Stomach (tissue), 8 donors: ENCODE measurements at regions not wholly inside any gene's neighbourhood (a gene's known extent, or its start where the extent isn't known, plus 50 kb on each side); places are given as distances from the start of the nearest gene placed in this dataset.

Source experiments
- DNase-seq, 2 donors: peaks; one replicate each; pipeline versions ENCODE4 v3.0.0 to v3.0.0-alpha.2; 2013 to 2019
- H3K27ac ChIP-seq, 5 donors: fragments of 200-600 bp in 4 of 5; sonication (generic) in 4 of 5; one replicate each; pipeline ENCODE4 v1.5.1; 2013 to 2019; ENCODE audit warnings: mild to moderate bottlenecking in 1 of 5, moderate library complexity in 1 of 5
- H3K27me3 ChIP-seq, 3 donors: fragments of 200-600 bp; sonication (generic); one replicate each; pipeline ENCODE4 v1.5.1; 2017 to 2019; ENCODE audit warnings: mixed run types in 1 of 3
- H3K36me3 ChIP-seq, 4 donors: fragments of 200-600 bp; sonication (generic); 1 replicate in 3 of 4; 2 replicates in 1 of 4; pipeline ENCODE4 v1.5.1; 2016 to 2019
- H3K4me1 ChIP-seq, 4 donors: fragments of 200-600 bp; sonication (generic); one replicate each; pipeline ENCODE4 v1.5.1; 2016 to 2019
- H3K4me3 ChIP-seq, 4 donors: fragments of 200-600 bp; sonication (generic) in 3 of 4; one replicate each; pipeline ENCODE4 v1.5.1; 2016 to 2019; ENCODE audit warnings: mild to moderate bottlenecking in 1 of 4
- H3K9me3 ChIP-seq, 4 donors: fragments of 200-600 bp; sonication (generic); one replicate each; pipeline ENCODE4 v1.5.1; 2016 to 2019
- EP300 ChIP-seq: sonication (generic); formaldehyde crosslinking; IDR thresholded peaks from one replicate; pipeline ENCODE4 v1.6.1; 2017; ENCODE audit warnings: antibody characterized with exemption
- POLR2A ChIP-seq, 4 donors: fragments of 450-650 bp; IDR thresholded peaks; one replicate each; pipeline ENCODE4 v1.6.1; 2016; ENCODE audit warnings: antibody characterized with exemption in 4 of 4, control low read depth in 2 of 4, mild to moderate bottlenecking in 1 of 4, moderate library complexity in 1 of 4
- POLR2AphosphoS5 ChIP-seq, 3 donors: sonication (generic); formaldehyde crosslinking; IDR thresholded peaks; one replicate each; pipeline ENCODE4 v1.6.1; 2016; ENCODE audit warnings: antibody characterized with exemption in 3 of 3
- WGBS, 5 donors: extraction: QIAGEN DNeasy Blood & Tissue Kit in 3 of 5; methylation state at CpG; one replicate each; pipeline versions ENCODE4 v1.1.5 to v1.1.7; 2013 to 2018; 5-methylcytosine and 5-hydroxymethylcytosine counted together
- intact Hi-C: fragments of 100-400 bp; cut with DNase I; formaldehyde crosslinking; loops from one replicate; pipeline ENCODE4 v1.15.1; 2023; ENCODE audit warnings: low total_unique reads
- TF ChIP-seq, protein P1 (sequence below), 7 experiments: fragments of 450-650 bp in 4 of 7; fragments of 200-600 bp in 3 of 7; sonication (generic) in 3 of 7; IDR thresholded peaks; one replicate each; pipeline ENCODE4 v1.5.1; 2016 to 2019; ENCODE audit warnings: antibody characterized with exemption in 7 of 7, control low read depth in 2 of 7, mild to moderate bottlenecking in 1 of 7
- donor health status: healthy with polysubstance abuse.
- donor health status: Bipolar disorder and iron deficiency.
- donor health status: healthy.

DNA sequence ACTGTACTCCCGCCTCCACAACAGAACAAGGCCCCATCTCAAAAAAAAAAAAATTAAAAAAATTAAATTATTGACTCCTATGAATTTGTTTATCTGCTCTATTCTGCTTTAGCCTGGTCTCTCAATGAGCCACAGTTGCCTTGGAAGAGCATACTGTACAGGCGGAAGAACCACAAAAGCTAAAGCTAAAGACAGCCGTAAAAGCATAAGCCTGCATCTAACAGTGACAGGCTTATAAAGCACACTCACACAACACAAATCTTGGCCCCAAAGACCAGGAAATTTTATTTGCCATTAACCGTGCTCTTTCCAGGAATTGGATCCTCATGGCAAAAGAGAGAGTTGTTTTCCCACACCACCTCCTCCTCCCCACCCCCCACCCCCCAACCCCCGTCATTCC is 53.5 kb upstream of the KLF3 start:
- H3K27ac ChIP-seq = peak overlapping the region; percentile 34 to 68 (median 58)
- intact Hi-C loops = no loop called here
- H3K36me3 ChIP-seq = no peaks in the 10 kb centered on the region
- TF ChIP-seq, protein P1, sequence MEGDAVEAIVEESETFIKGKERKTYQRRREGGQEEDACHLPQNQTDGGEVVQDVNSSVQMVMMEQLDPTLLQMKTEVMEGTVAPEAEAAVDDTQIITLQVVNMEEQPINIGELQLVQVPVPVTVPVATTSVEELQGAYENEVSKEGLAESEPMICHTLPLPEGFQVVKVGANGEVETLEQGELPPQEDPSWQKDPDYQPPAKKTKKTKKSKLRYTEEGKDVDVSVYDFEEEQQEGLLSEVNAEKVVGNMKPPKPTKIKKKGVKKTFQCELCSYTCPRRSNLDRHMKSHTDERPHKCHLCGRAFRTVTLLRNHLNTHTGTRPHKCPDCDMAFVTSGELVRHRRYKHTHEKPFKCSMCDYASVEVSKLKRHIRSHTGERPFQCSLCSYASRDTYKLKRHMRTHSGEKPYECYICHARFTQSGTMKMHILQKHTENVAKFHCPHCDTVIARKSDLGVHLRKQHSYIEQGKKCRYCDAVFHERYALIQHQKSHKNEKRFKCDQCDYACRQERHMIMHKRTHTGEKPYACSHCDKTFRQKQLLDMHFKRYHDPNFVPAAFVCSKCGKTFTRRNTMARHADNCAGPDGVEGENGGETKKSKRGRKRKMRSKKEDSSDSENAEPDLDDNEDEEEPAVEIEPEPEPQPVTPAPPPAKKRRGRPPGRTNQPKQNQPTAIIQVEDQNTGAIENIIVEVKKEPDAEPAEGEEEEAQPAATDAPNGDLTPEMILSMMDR (IDR thresholded peaks at IDR 0.05) = no peak
- no peak for TF ChIP-seq EP300
- TF ChIP-seq POLR2A (IDR thresholded peaks at IDR 0.05) = no peak
- TF ChIP-seq POLR2AphosphoS5 (IDR thresholded peaks at IDR 0.05) = no peak
- peak overlapping the region in 1 of 4 donors; percentile 18 for H3K4me3 ChIP-seq
- no peak for DNase-seq
- peaks cover 27 to 68% (median 48%) of the 10 kb centered on the region in 4 donors for H3K4me1 ChIP-seq
- H3K27me3 ChIP-seq = no peaks in the 10 kb centered on the region
- WGBS, 5 donors = 50 to 66% (median 53%) methylated on average over 5 of the region's 5 CpGs
- no peaks in the 10 kb centered on the region for H3K9me3 ChIP-seq

DNA sequence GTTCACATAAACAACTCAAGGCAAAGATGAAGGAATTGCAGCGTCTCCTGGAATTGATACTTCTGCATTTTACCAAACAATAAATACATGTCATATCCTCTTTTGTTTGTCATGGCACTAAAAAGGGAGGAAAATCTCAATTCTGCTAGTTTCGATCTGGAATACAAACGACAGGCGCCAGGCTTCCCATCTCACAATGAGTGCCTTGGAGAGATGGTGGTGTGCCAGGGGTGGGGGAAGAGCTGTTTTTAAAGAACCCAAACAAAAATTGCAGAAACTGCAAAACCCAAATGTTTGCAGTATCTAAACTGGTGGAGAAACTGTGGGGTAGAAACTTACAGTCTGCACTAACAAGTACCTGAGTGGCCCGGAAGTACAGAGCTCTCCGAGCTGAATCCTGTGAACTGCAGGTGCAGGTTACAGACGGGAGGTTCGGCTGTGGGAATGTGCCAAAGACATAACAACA is 53.0 kb upstream of the KLF3 start:
- peak overlapping the region in 3 of 4 donors; percentile 7 to 21 (median 18) for H3K4me3 ChIP-seq
- peak; percentile 53 to 58 for DNase-seq
- intact Hi-C loops = no loop called here
- peak overlapping the region; percentile 34 to 75 (median 66) for H3K27ac ChIP-seq
- 14 to 29% (median 22%) methylated on average over 8 of the region's 8 CpGs for WGBS, 5 donors
- no peaks in the 10 kb centered on the region for H3K36me3 ChIP-seq
- peaks cover 23 to 68% (median 44%) of the 10 kb centered on the region in 4 donors for H3K4me1 ChIP-seq
- no peaks in the 10 kb centered on the region for H3K9me3 ChIP-seq
- no peak for TF ChIP-seq POLR2AphosphoS5 (IDR thresholded peaks at IDR 0.05)
- TF ChIP-seq POLR2A (IDR thresholded peaks at IDR 0.05) = no peak
- no peak for TF ChIP-seq EP300
- TF ChIP-seq, protein P1 (IDR thresholded peaks at IDR 0.05) = no peak
- H3K27me3 ChIP-seq = no peaks in the 10 kb centered on the region

DNA sequence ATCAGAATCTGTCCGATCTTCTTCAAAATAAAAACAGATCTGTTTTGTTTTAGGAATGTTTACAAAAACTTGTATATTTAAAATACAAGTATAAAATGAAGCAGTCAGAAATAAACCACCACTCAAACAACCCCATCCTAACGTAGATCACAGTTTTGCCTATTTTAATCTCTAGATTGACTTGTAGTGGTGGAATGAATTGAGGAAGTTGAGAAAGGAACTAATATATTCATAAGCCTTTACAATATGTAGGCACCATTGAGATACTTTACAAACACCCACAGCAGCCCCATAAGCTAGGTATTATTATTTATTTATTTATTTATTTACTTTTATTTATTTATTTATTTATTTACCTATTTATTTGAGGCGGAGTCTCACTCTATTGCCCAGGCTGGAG is 52.3 kb upstream of the KLF3 start:
- 51 to 65% (median 52%) methylated on average over 3 of the region's 3 CpGs for WGBS, 5 donors
- intact Hi-C loops = no loop called here
- Histone ChIP-seq H3K9me3 (no peaks in the 10 kb centered on the region), H3K4me3 (peak overlapping the region in 1 of 4 donors; percentile 18), H3K36me3 (no peaks in the 10 kb centered on the region), H3K4me1 (peaks cover 18 to 67% (median 39%) of the 10 kb centered on the region in 4 donors), H3K27me3 (no peaks in the 10 kb centered on the region), H3K27ac (peak overlapping the region in 3 of 5 donors; percentile 58 to 68 (median 66))
- no peak for TF ChIP-seq POLR2AphosphoS5 (IDR thresholded peaks at IDR 0.05)
- TF ChIP-seq, protein P1 (IDR thresholded peaks at IDR 0.05) = no peak
- no peak for TF ChIP-seq POLR2A (IDR thresholded peaks at IDR 0.05)
- TF ChIP-seq EP300 = no peak
- no peak for DNase-seq

DNA sequence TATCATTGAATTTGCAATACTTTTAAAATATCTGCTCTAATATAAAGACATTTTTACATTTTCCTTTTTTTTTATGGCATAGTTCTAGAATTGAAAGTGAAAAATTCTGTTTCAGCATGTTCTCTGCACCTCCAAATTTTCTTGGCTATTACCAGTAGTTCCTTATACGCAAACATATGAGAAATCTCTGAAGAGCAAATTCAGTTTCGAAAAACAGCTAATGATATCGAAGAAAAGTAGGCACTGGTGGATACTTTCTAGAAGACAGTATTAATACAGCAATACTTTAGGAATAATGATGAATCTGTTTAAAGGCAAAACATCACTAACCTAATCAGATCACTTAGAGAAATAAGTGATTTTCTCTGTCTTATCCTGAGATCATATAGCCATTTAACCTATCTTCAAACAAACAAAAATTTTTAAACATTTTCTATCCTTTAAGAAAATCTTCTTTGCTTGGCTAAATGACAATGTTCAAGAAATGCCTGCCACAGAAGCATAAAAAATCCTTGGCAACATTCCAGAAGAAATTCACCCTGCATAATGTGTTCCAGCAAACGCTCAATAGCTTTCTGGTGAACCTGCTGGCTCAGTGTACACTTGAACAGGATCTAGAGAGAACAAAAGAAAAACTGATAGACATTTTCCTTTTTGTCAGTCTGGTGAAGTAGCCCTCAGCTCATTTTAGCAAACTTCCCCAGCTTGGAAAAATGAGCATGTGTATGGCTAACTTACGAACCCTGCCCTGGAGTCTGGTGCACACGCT is 51.2 kb upstream of the KLF3 start:
- TF ChIP-seq POLR2AphosphoS5 (IDR thresholded peaks at IDR 0.05) (peak in 1 of 3 donors; percentile 27), EP300 (no peak), POLR2A (IDR thresholded peaks at IDR 0.05) (no peak)
- TF ChIP-seq, protein P1 (IDR thresholded peaks at IDR 0.05) = no peak
- Histone ChIP-seq H3K27me3 (no peaks in the 10 kb centered on the region), H3K27ac (peak overlapping the region; percentile 5 to 76 (median 28)), H3K9me3 (no peaks in the 10 kb centered on the region), H3K4me1 (peaks cover 16 to 71% (median 43%) of the 10 kb centered on the region in 4 donors), H3K36me3 (no peaks in the 10 kb centered on the region), H3K4me3 (no peak overlapping the region)
- intact Hi-C loops = no loop called here
- DNase-seq = peak in 1 of 2 donors; percentile 77
- WGBS, 5 donors = 44 to 60% (median 45%) methylated on average over 6 of the region's 6 CpGs
